ENCODE measurements at regions not wholly inside any gene's neighbourhood (a gene's known extent, or its start where the extent isn't known, plus 50 kb on each side); places are given as distances from the start of the nearest gene placed in this dataset.

GRCh38 chrX:8037593-8038348 lies 110.6 kb upstream of the PNPLA4 start:
- Mint-ChIP-seq H3K27me3 (ENCODE audit: low read depth, poor library complexity) (peaks cover 8% of the 10 kb centered on the region), H3K27ac (no peak overlapping the region), H3K9me3 (no peaks in the 10 kb centered on the region), H3K4me1 (peaks cover 21% of the 10 kb centered on the region), H3K36me3 (ENCODE audit: low read depth) (no peaks in the 10 kb centered on the region), H3K4me3 (no peak overlapping the region)
- TF ChIP-seq, protein P1, sequence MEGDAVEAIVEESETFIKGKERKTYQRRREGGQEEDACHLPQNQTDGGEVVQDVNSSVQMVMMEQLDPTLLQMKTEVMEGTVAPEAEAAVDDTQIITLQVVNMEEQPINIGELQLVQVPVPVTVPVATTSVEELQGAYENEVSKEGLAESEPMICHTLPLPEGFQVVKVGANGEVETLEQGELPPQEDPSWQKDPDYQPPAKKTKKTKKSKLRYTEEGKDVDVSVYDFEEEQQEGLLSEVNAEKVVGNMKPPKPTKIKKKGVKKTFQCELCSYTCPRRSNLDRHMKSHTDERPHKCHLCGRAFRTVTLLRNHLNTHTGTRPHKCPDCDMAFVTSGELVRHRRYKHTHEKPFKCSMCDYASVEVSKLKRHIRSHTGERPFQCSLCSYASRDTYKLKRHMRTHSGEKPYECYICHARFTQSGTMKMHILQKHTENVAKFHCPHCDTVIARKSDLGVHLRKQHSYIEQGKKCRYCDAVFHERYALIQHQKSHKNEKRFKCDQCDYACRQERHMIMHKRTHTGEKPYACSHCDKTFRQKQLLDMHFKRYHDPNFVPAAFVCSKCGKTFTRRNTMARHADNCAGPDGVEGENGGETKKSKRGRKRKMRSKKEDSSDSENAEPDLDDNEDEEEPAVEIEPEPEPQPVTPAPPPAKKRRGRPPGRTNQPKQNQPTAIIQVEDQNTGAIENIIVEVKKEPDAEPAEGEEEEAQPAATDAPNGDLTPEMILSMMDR (IDR thresholded peaks at IDR 0.05) = no peak
- no peak for DNase-seq

DNA sequence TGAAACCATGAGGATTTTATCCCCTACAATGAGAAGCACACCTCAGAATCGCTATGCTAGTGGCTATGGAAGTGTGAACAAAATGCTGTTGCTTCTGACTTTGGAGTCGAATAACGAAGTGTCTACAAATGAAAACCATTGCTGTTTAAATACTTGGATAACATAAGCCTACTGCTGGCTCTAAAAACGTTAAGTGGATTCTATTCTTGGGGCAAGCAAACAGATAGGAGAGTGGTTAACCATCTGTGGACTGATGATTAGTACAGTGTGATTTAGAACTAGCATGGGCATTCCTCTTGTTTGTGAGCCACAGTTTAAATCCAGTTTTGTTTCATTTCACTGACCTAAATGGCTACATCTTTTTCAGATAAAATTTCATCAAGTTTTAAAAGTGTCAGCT lies 109.7 kb upstream of the PNPLA4 start:
- no peaks in the 10 kb centered on the region for H3K9me3 Mint-ChIP-seq
- DNase-seq = no peak
- H3K4me1 Mint-ChIP-seq = peaks cover 24% of the 10 kb centered on the region
- H3K27ac Mint-ChIP-seq = no peak overlapping the region
- H3K36me3 Mint-ChIP-seq (ENCODE audit: low read depth) = no peaks in the 10 kb centered on the region
- peaks cover 8% of the 10 kb centered on the region for H3K27me3 Mint-ChIP-seq (ENCODE audit: low read depth, poor library complexity)
- H3K4me3 Mint-ChIP-seq = no peak overlapping the region
- TF ChIP-seq, protein P1 (IDR thresholded peaks at IDR 0.05) = no peak

- peak overlapping the region; percentile 86 for H3K27ac Mint-ChIP-seq
Measured at GRCh38 chrX:8034058-8034457, 106.8 kb upstream of the PNPLA4 start.

DNA sequence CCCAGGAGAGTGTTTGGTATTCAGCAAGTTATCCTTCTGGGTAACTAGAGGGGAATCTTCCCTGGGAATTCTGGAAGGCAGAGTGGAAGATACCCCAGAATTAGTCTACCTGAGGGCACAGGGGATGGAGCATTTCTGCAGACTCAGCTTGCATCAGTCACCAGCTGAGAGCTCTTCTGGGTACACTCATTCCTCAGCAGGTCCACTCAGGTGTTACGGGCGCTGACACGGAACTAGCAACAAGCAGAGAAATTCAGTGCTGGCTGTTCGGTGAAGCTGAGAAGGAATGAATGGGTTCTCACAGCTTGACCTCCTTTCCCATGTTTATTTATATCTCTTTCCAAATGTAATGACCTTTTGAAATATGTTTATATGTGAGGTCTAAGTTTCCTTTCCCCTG lies 106.0 kb upstream of the PNPLA4 start:
- Mint-ChIP-seq H3K27me3 (ENCODE audit: low read depth, poor library complexity) (peaks cover 8% of the 10 kb centered on the region), H3K27ac (peak overlapping the region; percentile 73), H3K9me3 (no peaks in the 10 kb centered on the region), H3K4me3 (no peak overlapping the region), H3K4me1 (peaks cover 24% of the 10 kb centered on the region), H3K36me3 (ENCODE audit: low read depth) (no peaks in the 10 kb centered on the region)
- TF ChIP-seq, protein P1 (IDR thresholded peaks at IDR 0.05) = no peak
- peak; percentile 31 for DNase-seq

More at GRCh38 chrX:8034058-8034457, 106.8 kb upstream of the PNPLA4 start:
- H3K4me1 Mint-ChIP-seq = peaks cover 24% of the 10 kb centered on the region
- DNase-seq = no peak
- no peak overlapping the region for H3K4me3 Mint-ChIP-seq
- TF ChIP-seq, protein P1 (IDR thresholded peaks at IDR 0.05) = no peak
- H3K27me3 Mint-ChIP-seq (ENCODE audit: low read depth, poor library complexity) = peaks cover 8% of the 10 kb centered on the region
- H3K36me3 Mint-ChIP-seq (ENCODE audit: low read depth) = no peaks in the 10 kb centered on the region
- no peaks in the 10 kb centered on the region for H3K9me3 Mint-ChIP-seq

DNA sequence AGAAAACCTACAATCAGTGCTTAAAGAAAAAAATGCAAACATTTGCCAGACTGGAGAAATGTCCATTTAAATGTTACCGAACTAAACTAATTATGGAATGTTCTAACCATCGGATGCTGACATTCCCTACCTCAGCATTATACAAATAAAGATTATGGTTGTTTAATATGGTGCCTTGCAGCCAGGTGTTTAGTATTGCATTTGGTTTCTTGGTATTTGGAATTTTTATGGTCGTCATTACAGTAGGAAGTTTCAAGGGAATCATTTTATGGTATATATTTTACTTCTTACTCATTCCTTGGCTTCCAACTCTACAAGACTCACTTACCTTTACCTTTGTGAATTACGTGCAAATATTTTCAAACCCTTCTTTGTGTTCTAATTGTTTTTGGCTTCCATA lies 103.1 kb upstream of the PNPLA4 start:
- Mint-ChIP-seq H3K4me1 (peaks cover 19% of the 10 kb centered on the region), H3K27me3 (ENCODE audit: low read depth, poor library complexity) (peaks cover 8% of the 10 kb centered on the region), H3K9me3 (no peaks in the 10 kb centered on the region), H3K36me3 (ENCODE audit: low read depth) (no peaks in the 10 kb centered on the region), H3K27ac (no peak overlapping the region), H3K4me3 (no peak overlapping the region)
- TF ChIP-seq, protein P1 (IDR thresholded peaks at IDR 0.05) = no peak
- DNase-seq = no peak

DNA sequence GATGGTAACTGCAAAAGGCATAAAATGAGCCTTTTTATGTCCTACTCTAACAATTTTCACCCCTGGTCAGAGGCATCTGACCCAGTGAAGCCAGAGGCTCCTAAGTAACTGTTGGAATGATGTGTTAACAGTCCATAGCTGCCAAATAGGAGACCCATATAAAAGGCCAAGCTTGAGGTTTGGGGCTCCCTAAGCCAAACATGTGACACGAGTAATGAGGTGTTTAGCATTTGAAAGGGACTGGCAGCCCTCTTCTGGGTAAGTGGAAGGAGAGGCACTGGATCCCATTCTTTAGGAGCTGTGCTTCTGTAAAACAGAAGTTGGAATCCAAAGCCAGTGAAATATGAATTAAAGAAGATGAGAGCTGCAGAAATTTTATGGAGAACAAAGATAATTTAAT lies 100.6 kb upstream of the PNPLA4 start:
- no peaks in the 10 kb centered on the region for H3K9me3 Mint-ChIP-seq
- H3K36me3 Mint-ChIP-seq (ENCODE audit: low read depth) = no peaks in the 10 kb centered on the region
- DNase-seq = no peak
- H3K4me1 Mint-ChIP-seq = peaks cover 3% of the 10 kb centered on the region
- TF ChIP-seq, protein P1 (IDR thresholded peaks at IDR 0.05) = no peak
- no peak overlapping the region for H3K4me3 Mint-ChIP-seq
- peaks cover under 1% of the 10 kb centered on the region for H3K27me3 Mint-ChIP-seq (ENCODE audit: low read depth, poor library complexity)
- no peak overlapping the region for H3K27ac Mint-ChIP-seq

All from nephron progenitor cell (in vitro differentiated cells).